HFFc6 (cell line): ENCODE measurements at regions not wholly inside any gene's neighbourhood (a gene's known extent, or its start where the extent isn't known, plus 50 kb on each side); places are given as distances from the start of the nearest gene placed in this dataset.
"Not testable (repeated sequence)": the region's sequence is repeated elsewhere in the genome, so short reads cannot be mapped to it uniquely, and the experiment has no call there.

Experiments
- DNase-seq: peaks from one replicate; pipeline ENCODE4 v3.0.0-alpha.2; 2018
- H3K27ac Mint-ChIP-seq: 2 replicates; pipeline ENCODE4 v1.8.0; 2020; ENCODE audit warnings: mild to moderate bottlenecking, mixed read lengths
- H3K27me3 Mint-ChIP-seq: 2 replicates; pipeline ENCODE4 v1.8.0; 2021; ENCODE audit warnings: mild to moderate bottlenecking, moderate library complexity, mixed read lengths; ENCODE audit not compliant: insufficient read depth
- H3K36me3 Mint-ChIP-seq: 2 replicates; pipeline ENCODE4 v1.8.0; 2021; ENCODE audit warnings: low read depth, mixed read lengths
- H3K4me1 Mint-ChIP-seq: 2 replicates; pipeline ENCODE4 v1.8.0; 2020; ENCODE audit warnings: low read depth, mixed read lengths
- H3K4me3 Mint-ChIP-seq: 2 replicates; pipeline ENCODE4 v1.8.0; 2020; ENCODE audit warnings: mild to moderate bottlenecking, moderate library complexity, mixed read lengths
- H3K9me3 Mint-ChIP-seq: 2 replicates; pipeline ENCODE4 v1.8.0; 2020; ENCODE audit warnings: mild to moderate bottlenecking, mixed read lengths
- CTCF ChIP-seq: fragments of 200-600 bp; sonication (generic); IDR thresholded peaks from 2 replicates; pipeline ENCODE4 v1.5.0; 2021; ENCODE audit warnings: antibody characterized with exemption, mild to moderate bottlenecking

- H3K9me3 Mint-ChIP-seq, result no peaks in the 10 kb centered on the region
- no peak for TF ChIP-seq CTCF
- DNase-seq, result no peak
- H3K4me1 Mint-ChIP-seq, result no peaks in the 10 kb centered on the region; the same call in 1 of the 2 replicates
- H3K36me3 Mint-ChIP-seq, result no peaks in the 10 kb centered on the region
- H3K27ac Mint-ChIP-seq, result no peak overlapping the region
- H3K27me3 Mint-ChIP-seq, result peaks cover 6% of the 10 kb centered on the region
- H3K4me3 Mint-ChIP-seq, result no peak overlapping the region
Observed at GRCh38 chr5:136594416-136594815, 229.1 kb upstream of the TRPC7 start.

- Mint-ChIP-seq H3K27ac (no peak overlapping the region), H3K9me3 (no peaks in the 10 kb centered on the region), H3K27me3 (peaks cover 3% of the 10 kb centered on the region), H3K4me1 (no peaks in the 10 kb centered on the region), H3K36me3 (no peaks in the 10 kb centered on the region), H3K4me3 (no peak overlapping the region)
- DNase-seq, result no peak
- no peak for TF ChIP-seq CTCF
Observed at GRCh38 chr5:136590581-136590980, 225.2 kb upstream of the TRPC7 start.

- Mint-ChIP-seq H3K36me3 (no peaks in the 10 kb centered on the region), H3K27me3 (peaks cover 9% of the 10 kb centered on the region; the same call in 1 of the 2 replicates), H3K9me3 (no peaks in the 10 kb centered on the region), H3K4me3 (no peak overlapping the region), H3K27ac (no peak overlapping the region), H3K4me1 (no peaks in the 10 kb centered on the region)
- no peak for DNase-seq
- TF ChIP-seq CTCF, result no peak
Observed at GRCh38 chr5:136586196-136586595, 220.9 kb upstream of the TRPC7 start.

- TF ChIP-seq CTCF, result no peak
- H3K27ac Mint-ChIP-seq, result no peak overlapping the region
- H3K9me3 Mint-ChIP-seq, result no peaks in the 10 kb centered on the region
- peaks cover 8% of the 10 kb centered on the region; the same call in 1 of the 2 replicates for H3K27me3 Mint-ChIP-seq
- H3K4me1 Mint-ChIP-seq, result no peaks in the 10 kb centered on the region
- no peaks in the 10 kb centered on the region for H3K36me3 Mint-ChIP-seq
- no peak for DNase-seq
- no peak overlapping the region for H3K4me3 Mint-ChIP-seq
Observed at GRCh38 chr5:136584474-136584873, 219.1 kb upstream of the TRPC7 start.

GRCh38 chr5:136579238-136579637, 213.9 kb upstream of the TRPC7 start:
- H3K36me3 Mint-ChIP-seq, result no peaks in the 10 kb centered on the region
- no peaks in the 10 kb centered on the region for H3K4me1 Mint-ChIP-seq
- DNase-seq, result no peak
- H3K27me3 Mint-ChIP-seq, result peaks cover 3% of the 10 kb centered on the region; the same call in 1 of the 2 replicates
- H3K27ac Mint-ChIP-seq, result no peak overlapping the region
- H3K9me3 Mint-ChIP-seq, result no peaks in the 10 kb centered on the region
- no peak overlapping the region for H3K4me3 Mint-ChIP-seq
- TF ChIP-seq CTCF, result no peak

GRCh38 chr5:136569875-136570274, 204.5 kb upstream of the TRPC7 start:
- H3K36me3 Mint-ChIP-seq, H3K27ac Mint-ChIP-seq, DNase-seq: not testable (repeated sequence)

GRCh38 chr5:136565457-136565856, 200.1 kb upstream of the TRPC7 start:
- H3K27me3 Mint-ChIP-seq, H3K36me3 Mint-ChIP-seq, DNase-seq, H3K4me3 Mint-ChIP-seq, H3K27ac Mint-ChIP-seq, H3K9me3 Mint-ChIP-seq, H3K4me1 Mint-ChIP-seq: not testable (repeated sequence)

More at GRCh38 chr5:136569875-136570274, 204.5 kb upstream of the TRPC7 start:
- H3K4me3 Mint-ChIP-seq, H3K4me1 Mint-ChIP-seq, H3K9me3 Mint-ChIP-seq, H3K27me3 Mint-ChIP-seq: not testable (repeated sequence)

- H3K9me3 Mint-ChIP-seq, H3K4me3 Mint-ChIP-seq, DNase-seq, H3K27ac Mint-ChIP-seq, H3K4me1 Mint-ChIP-seq, H3K27me3 Mint-ChIP-seq, H3K36me3 Mint-ChIP-seq: not testable (repeated sequence)
Observed at GRCh38 chr5:136565050-136565449, 199.7 kb upstream of the TRPC7 start.

GRCh38 chr5:136564431-136564830, 199.1 kb upstream of the TRPC7 start:
- not testable (repeated sequence) for DNase-seq, H3K27ac Mint-ChIP-seq, H3K27me3 Mint-ChIP-seq, H3K4me1 Mint-ChIP-seq, H3K36me3 Mint-ChIP-seq, H3K9me3 Mint-ChIP-seq, H3K4me3 Mint-ChIP-seq
